ENCODE measurements at regions not wholly inside any gene's neighbourhood (a gene's known extent, or its start where the extent isn't known, plus 50 kb on each side); places are given as distances from the start of the nearest gene placed in this dataset.

DNA sequence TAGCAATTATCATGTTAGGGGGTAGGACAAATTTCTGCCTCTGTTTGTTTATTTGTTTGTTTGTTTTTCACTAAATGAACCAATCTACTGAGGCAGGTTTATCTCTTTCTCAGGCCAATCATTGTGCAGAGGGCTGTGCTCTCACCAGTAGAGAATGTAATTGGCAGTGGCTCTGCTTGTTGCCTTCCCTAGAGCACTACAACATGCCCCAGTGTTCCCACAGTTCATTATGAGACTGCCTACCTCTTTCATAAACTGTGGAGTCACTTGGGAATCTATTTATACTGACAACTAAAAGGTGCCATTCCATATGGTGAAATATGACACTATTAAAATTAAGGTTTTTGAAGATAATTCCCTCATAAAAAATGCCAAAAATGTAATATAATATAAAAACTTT lies 196.3 kb upstream of the ALCAM start:
- TF ChIP-seq, protein P1, sequence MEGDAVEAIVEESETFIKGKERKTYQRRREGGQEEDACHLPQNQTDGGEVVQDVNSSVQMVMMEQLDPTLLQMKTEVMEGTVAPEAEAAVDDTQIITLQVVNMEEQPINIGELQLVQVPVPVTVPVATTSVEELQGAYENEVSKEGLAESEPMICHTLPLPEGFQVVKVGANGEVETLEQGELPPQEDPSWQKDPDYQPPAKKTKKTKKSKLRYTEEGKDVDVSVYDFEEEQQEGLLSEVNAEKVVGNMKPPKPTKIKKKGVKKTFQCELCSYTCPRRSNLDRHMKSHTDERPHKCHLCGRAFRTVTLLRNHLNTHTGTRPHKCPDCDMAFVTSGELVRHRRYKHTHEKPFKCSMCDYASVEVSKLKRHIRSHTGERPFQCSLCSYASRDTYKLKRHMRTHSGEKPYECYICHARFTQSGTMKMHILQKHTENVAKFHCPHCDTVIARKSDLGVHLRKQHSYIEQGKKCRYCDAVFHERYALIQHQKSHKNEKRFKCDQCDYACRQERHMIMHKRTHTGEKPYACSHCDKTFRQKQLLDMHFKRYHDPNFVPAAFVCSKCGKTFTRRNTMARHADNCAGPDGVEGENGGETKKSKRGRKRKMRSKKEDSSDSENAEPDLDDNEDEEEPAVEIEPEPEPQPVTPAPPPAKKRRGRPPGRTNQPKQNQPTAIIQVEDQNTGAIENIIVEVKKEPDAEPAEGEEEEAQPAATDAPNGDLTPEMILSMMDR (IDR thresholded peaks at IDR 0.05): no peak
- no peak for TF ChIP-seq POLR2A (IDR thresholded peaks at IDR 0.05)

All from body of pancreas (tissue), 4 donors.